Fibroblast of pulmonary artery (primary cell): ENCODE measurements at regions not wholly inside any gene's neighbourhood (a gene's known extent, or its start where the extent isn't known, plus 50 kb on each side); places are given as distances from the start of the nearest gene placed in this dataset.
A peak's percentile ranks its signal among the peaks of the same experiment; 100 is the strongest.

Source experiments
- DNase-seq: peaks from one replicate; pipeline ENCODE4 v3.0.0-alpha.2; 2010; ENCODE audit warnings: low read depth
- H3K4me3 ChIP-seq: replicated peaks from 2 replicates; pipeline ENCODE4 v1.5.1; 2011; ENCODE audit warnings: low read depth, mild to moderate bottlenecking, control low read depth, low read length, moderate library complexity
- TF ChIP-seq, protein P1 (sequence below): IDR thresholded peaks from 2 replicates; pipeline ENCODE4 v1.5.1; 2011; ENCODE audit warnings: mild to moderate bottlenecking, control low read depth, low read length, inconsistent platforms; ENCODE audit errors: missing control alignments

DNA sequence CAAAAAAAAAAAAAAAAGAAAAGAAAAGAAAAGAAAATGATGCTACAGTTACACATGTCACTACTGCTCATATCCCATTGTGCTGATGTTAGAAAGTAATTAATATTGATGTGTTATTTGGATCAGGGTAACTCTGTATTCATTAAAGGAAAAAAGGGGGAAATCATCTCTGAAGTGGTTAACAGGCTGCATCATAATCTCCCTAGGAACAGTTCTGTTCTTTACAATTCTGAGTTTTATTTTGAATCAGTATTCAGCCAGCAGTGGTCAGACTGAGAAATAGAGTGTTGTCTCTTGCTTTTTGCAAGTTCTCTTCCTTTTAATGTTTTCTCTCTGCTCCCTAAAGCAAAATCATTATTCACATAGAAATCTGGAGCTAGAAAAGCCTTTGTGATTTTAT is 128.6 kb upstream of the CRY1 start:
- no peak overlapping the region for H3K4me3 ChIP-seq
- no peak for DNase-seq
- TF ChIP-seq, protein P1, sequence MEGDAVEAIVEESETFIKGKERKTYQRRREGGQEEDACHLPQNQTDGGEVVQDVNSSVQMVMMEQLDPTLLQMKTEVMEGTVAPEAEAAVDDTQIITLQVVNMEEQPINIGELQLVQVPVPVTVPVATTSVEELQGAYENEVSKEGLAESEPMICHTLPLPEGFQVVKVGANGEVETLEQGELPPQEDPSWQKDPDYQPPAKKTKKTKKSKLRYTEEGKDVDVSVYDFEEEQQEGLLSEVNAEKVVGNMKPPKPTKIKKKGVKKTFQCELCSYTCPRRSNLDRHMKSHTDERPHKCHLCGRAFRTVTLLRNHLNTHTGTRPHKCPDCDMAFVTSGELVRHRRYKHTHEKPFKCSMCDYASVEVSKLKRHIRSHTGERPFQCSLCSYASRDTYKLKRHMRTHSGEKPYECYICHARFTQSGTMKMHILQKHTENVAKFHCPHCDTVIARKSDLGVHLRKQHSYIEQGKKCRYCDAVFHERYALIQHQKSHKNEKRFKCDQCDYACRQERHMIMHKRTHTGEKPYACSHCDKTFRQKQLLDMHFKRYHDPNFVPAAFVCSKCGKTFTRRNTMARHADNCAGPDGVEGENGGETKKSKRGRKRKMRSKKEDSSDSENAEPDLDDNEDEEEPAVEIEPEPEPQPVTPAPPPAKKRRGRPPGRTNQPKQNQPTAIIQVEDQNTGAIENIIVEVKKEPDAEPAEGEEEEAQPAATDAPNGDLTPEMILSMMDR = no peak

DNA sequence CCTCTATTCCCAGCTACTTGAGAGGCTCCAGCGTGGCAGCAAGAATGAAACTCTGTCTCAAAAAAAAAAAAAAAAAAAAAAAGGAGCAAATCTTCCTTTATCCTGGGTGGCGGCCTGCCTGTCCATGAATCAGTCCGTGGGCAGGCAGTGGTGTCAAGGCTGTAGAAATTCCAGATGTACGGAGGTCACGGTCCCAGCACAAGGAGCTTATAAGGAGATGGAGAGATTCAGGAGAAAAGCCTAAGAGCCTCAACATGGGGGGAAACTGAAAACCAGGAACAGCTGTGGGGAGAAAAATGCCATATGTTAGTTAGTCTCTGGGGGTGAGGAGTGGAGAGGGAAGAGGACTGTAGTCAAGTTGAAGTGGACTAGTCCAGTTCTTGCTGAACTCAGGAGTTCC is 130.5 kb upstream of the CRY1 start:
- no peak overlapping the region for H3K4me3 ChIP-seq
- TF ChIP-seq, protein P1 = no peak
- DNase-seq = no peak

- peak; percentile 22 for DNase-seq
- H3K4me3 ChIP-seq = no peak overlapping the region
- TF ChIP-seq, protein P1 = no peak
Observed at GRCh38 chr12:107225635-107226034, 132.3 kb upstream of the CRY1 start.

DNA sequence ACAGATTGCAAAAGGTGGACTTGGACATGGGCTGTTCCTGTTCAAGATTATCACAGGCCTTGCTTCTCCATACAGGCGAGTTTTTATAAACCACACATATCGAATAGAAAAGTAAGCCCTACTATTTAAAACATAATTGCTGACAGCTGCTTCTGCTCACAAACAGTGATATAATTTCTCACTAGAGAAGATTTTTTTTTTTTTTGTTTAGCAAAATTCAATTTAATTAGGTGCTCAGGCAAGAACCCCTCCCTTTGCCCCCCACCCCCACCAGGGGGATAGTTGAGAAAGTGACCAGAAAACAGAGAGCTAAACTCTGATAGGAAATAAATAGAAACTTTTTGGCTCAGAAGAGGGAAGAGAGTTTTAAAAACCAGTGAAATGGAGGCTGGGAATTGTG is 132.8 kb upstream of the CRY1 start:
- TF ChIP-seq, protein P1 = no peak
- H3K4me3 ChIP-seq = no peak overlapping the region
- DNase-seq = no peak

GRCh38 chr12:107228076-107228475 is 134.7 kb upstream of the CRY1 start:
- TF ChIP-seq, protein P1 = no peak

DNA sequence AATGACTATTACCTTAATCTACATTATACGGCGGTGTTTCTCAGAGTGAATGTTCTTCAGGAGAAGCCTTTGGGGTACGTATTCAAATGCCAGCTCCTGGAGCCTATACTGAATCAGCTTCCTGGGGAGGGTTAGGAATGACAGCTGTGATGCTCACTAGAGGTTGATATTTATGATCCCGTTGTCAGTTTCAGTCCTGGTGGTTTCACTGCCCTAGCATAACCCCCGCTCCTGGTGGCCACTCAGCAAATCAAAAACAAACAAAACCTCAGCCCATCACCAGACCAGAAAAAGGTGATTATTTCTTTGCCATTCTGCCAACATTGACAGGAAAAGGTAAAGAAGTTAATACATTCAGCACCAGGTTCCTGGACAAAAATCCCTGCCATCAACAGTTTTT is 136.5 kb upstream of the CRY1 start:
- no peak overlapping the region for H3K4me3 ChIP-seq
- TF ChIP-seq, protein P1 = no peak
- DNase-seq = no peak

More at GRCh38 chr12:107228076-107228475, 134.7 kb upstream of the CRY1 start:
- H3K4me3 ChIP-seq = no peak overlapping the region
- no peak for DNase-seq

DNA sequence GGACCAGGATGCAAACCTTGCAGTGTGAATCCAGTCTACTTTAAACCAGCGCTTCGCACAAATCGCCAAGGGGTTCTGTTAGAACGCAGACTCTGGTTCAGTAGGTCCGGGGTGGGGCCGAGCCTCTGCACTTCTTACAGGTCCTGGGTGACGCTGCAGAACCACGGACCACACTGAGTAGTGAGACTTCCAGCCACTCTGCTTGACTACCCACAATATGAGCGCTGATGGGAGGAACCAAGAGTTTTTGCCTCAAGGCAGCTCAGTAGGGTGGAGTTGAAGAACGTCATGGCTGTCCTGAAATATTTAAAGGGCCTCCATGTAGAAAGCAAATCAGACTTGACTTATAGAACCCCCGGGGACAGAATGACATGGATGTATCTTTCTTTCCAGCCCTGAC is 138.0 kb upstream of the CRY1 start:
- no peak for DNase-seq
- TF ChIP-seq, protein P1 = no peak
- no peak overlapping the region for H3K4me3 ChIP-seq
